ENCODE measurements at regions not wholly inside any gene's neighbourhood (a gene's known extent, or its start where the extent isn't known, plus 50 kb on each side); places are given as distances from the start of the nearest gene placed in this dataset.
"Not testable (repeated sequence)": the region's sequence is repeated elsewhere in the genome, so short reads cannot be mapped to it uniquely, and the experiment has no call there.

DNA sequence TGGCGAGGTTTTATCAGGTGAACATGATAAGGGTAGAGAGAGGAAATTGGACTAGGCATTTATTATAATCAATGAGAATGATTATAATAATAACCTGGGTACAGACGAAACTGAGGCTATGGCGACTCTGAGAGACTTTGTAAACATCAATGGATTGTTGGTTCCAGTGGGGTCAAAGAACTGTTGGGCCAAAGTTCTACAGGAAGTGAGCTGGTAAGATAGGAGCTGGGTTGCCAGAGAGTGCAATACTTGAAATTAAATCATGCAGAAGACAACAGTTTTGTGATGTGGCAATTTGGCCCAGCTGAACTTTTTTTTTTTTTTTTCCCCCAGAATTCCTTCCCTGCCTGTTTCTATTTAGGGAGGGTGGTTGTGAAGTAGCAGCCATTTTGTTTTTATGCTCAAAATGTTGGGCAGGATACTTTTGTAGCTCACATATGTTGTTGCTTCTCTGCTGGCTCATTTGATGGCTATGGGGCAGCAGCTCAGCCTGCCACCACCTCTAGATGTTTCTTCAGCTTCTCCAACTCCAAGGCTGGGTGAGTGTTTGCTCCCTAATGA lies 286.5 kb upstream of the B3GALT2 start:
- DNase-seq (ENCODE audit: extremely low read depth, low read depth): no peak

DNA sequence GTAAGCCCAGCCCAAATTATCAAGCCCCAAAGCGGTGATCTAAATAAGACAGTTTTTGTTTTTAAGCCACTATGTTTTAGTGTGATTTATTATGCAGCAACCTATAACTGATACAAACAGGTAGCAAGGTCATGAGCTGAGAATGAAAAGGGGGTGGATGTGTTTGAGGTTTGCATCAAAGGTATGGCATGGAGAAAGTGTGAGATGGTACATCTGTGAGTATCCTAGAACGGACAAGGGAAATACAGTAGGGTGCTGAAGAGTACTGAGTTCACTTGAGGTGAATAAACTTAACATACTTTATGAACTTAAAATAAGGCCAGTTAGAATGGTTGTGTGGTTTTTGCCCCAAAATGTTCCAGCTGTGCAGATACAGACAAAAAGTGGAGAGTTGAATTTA lies 286.0 kb upstream of the B3GALT2 start:
- DNase-seq (ENCODE audit: extremely low read depth, low read depth): no peak

DNA sequence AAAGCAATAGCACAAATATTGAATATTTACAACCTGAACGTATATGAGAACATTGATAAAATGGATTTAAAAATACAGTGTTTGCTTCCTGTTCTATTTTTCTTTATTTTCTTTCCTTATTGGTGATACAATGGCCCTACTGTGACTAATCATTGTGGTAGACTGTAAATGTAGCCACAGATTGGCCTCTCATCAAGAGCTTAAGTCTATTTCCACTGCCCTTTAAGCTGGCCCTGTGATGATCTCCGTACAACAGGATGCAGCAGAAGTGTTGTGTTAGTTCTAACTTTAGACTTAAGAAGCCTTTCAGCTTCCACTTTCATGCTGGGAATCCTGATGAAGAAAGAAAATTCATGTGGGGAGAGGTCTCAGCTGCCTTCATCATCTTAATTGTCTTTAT lies 285.6 kb upstream of the B3GALT2 start:
- DNase-seq (ENCODE audit: extremely low read depth, low read depth): no peak

DNA sequence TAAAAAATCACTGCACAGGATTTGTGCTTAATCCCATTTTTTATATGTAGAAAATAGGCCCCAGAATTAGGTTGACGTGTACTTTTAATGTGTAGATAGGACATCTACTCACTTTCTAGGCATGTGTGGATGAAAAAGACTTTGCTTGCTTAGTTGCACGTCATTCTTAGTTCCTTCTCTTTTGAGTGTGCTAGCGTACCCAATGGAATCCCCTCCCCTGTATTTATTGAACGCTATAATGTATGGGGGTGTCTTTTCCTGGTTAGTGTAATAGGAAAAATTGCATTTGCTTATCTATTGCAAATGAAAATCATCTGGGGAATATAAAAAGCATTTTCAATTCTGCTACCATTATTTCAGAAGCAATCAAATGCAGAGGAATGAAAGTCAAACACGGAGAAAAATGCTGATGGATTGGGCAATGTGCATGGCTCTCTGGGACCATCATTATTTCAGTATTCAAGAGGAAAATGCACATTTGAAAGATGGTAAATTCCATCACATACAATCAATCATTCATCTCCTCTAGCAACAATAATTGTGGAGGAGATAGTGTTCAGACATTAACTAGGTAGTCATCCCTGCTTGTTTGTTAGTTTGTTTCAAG lies 277.0 kb upstream of the B3GALT2 start:
- no peak for DNase-seq (ENCODE audit: extremely low read depth, low read depth)

DNA sequence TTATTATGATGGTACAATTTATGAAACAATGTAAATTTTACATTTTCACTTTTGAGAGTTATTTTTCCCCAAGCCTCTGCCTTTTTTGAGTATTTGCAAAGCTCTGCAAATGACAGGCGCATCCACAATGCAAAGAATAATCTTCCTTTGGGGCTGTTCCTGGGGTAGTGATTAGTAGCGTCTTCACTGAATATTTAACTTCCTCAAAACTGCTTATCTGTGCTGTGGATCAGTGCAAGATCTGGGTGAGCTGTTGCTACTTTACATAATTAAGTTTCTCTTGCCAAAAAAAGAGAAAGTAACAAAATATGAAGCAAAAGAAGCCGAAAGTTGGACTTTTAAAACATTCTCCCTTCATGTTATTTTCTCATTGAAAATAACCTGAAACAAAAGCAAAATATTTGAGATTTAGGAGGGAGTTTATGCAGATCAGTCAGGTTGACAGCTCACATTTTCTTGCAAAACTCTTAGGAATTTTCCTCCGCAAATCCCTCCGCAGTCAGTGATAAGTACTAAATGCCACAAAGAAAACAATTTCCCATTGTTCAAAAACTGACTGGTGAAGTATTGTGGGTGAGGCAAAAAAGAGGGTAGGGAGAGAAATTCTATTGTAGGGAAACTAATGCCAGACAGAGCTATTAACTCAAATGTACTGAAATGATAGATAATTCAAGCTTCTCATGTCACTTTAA lies 276.4 kb upstream of the B3GALT2 start:
- DNase-seq (ENCODE audit: extremely low read depth, low read depth): no peak

DNA sequence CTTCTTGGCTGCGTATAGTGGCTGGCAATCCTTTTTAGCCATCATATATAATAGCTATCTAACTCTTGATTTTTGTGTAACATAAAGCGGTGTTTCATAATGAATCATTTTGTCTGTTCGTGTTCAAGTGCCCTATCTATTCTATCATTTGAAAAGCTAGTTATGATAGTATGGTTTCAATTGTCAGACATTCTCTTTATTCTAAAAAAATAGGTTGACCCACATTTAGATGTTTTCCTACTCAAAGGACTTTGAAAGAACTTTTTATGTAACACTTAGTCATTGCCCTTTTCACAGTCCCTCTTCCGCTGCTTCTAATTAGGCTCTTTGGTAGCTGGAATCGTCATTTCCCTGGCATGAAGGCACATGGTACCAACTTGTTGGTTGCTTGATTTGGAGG lies 272.2 kb upstream of the B3GALT2 start:
- DNase-seq (ENCODE audit: extremely low read depth, low read depth): no peak

DNA sequence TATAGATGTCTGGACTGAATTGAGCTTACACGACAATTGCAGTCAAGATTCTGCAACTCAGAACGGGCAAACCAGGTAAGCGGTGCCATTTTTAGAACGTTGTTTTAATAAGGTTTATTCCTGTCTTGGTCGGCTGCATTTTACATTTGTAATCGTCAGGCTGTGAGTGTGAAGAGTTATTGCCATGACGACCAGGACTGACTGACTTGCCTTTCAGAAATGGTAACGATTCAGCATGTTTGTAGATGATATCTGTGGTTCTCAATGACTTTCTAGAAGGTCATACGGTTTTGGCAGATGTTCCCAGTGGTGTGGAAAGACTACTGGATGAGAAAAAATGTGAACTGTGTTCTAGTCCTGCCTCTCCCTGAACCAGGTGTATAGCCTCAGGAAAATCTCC lies 271.3 kb upstream of the B3GALT2 start:
- no peak for DNase-seq (ENCODE audit: extremely low read depth, low read depth)

DNA sequence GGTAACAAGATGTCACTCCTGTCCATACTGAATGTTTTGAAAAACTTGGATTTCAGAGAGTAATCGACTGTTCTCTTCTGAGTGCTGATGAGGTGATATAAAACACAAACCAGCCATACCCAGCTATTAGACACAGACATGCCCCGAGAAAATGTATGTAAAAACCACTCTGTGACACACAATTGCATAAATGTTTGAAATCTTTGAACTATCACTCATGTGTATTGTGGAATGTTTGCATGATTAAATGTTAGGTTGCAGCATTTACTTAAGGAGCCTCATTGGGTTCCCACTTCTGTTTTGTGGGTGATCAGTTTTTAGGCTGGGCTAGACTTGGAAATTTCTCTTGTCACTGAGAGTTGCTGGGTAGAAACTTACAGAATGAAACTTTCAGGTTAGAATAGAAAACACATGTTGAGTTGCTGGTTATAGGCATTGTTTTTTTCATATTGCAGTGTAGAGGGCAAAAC lies 270.4 kb upstream of the B3GALT2 start:
- no peak for DNase-seq (ENCODE audit: extremely low read depth, low read depth)

DNA sequence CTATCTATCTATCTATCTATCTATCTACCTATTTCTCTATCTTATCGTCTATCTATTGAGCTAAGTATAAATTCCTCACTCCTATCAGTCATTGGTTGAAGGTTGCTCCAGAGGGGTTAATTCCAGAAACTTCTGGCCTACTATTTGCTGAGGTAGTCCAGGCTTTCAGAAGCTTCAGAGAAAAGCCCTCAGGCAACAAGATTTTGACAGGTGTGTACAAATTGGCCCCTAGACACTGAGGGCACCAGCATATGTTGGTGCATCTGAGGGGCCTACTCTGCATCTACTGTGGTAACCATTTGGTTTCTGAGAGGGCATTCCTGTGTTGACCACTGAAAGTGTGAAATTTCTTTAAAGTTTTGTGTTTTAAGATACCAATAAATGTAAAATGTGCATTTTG lies 265.2 kb upstream of the B3GALT2 start:
- DNase-seq (ENCODE audit: extremely low read depth, low read depth): no peak

DNA sequence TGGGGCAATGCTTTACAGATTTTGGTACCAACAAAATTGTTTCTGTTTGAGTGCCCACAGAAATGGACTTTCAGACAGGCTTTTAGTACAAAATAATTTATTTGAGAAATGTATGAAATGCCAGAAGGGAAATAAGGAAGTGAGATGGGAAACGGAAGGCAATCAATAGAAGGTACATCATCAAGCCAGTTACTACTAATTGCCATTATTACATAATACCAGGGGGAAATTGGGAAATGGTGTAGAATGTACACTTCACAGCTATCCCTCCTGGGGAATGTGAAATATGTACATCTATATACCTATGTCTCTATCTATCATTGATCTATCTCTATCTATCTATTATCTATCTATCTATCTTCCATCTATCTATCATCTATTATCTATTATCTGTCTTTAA lies 264.6 kb upstream of the B3GALT2 start:
- DNase-seq (ENCODE audit: extremely low read depth, low read depth): no peak

DNA sequence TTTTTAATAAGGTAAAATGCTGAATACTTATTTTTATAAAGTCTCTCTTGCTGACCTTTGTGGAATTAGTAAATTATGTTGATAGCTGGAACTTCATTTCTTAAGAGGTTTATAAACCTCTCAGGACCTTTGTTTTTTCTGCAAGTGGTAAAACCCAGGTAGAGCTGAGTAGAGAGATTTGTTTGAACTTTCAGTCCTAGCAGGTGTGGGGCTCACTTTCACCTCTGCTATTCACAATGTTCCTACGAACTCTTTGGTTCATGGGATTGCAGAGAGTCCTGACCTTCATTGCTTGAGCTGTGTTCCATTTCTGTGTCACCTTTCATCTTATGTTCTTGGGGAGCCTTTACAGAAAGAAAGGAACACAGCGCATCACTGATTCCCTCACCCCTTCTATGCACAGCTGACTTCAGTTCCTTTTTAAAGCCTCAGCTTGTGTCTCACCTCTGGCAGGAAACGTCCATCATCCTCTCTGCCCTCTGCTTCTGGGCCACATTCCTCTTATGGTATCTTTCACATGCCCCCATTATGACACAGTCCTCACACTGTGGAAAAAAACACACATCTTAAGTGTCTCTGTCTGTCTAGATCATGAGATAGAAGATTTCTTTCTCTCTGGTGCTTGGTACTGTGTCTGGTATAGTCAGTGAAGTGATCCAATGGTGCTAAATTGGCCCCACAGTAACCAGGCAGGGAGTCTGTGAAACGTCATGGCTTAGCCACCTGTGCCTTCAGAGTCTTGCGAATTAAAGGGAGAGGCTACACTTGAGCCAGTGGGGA lies 262.5 kb upstream of the B3GALT2 start:
- no peak for DNase-seq (ENCODE audit: extremely low read depth, low read depth)

DNA sequence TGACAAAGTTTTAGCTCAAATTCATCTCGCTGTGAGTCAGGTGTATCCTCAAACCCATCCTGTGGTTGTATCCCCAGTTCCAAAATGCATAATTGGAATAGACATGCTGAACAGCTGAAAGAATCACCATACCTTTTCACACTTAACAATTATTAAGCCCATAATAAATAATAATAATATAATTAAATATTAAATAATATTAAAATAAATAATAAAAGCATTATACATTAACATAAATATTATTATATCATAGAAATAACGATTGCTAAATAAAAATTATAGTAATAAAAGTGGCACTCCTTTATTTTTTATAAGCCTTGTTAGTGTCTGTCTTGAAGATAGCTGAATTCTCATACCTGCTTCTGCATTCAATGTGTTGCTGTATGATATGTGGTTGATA lies 257.5 kb upstream of the B3GALT2 start:
- no peak for DNase-seq (ENCODE audit: extremely low read depth, low read depth)

DNA sequence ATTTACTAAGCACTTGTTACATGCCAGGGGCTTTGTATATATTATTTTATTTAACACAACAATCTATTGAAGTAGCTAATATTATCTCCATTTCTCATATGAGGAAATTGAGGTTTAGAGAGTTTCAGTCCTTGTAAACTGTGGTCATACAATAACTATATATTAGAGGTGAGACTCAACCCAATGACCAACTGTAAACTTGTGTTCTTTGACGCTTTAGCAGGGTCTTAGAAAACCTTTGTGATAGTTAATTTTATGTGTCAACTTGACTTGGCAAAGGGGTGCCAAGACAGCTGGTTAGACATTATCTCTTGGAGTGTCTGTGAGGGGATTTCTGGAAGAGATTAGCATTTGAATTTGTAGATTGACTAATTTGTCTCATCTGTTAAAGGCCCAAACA lies 252.4 kb upstream of the B3GALT2 start:
- DNase-seq (ENCODE audit: extremely low read depth, low read depth): no peak

DNA sequence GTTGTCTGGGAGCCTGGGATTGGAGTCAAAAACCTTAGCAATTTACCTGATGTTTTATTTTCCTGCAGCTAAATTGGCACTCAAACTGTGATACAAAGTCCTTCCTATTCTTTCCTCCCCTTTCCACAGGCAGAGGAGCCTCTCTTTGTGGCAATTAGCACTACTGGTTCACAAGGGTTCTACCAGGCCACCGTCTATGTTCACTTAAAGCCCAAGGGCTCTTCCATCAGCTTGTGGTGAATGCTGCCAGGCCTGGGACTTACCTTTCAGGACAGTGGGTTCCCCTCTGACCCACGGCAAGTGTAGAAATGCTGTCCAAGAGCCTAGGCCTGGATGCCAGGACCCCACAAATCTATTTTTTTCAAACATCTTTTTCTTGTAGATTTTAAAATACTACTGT lies 251.9 kb upstream of the B3GALT2 start:
- DNase-seq (ENCODE audit: extremely low read depth, low read depth): no peak

DNA sequence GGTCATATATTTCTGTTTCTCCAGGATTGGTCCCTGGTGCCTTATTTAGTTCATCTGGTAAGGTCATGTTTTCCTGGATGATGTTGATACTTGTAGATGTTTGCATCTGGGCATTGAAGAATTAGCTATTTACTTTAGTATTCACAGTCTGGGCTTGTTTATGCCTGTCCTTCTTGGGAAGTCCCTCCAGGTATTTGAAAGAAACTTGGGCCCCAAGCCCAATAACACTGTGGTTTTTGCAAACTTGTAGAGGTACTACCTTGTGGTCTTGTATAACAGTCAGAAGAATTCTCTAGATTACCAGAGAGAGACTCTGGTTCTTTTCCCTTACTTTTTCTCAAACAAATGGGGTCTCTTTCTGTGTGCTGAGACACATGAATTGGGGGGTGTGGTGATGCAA lies 251.4 kb upstream of the B3GALT2 start:
- DNase-seq (ENCODE audit: extremely low read depth, low read depth): no peak

DNA sequence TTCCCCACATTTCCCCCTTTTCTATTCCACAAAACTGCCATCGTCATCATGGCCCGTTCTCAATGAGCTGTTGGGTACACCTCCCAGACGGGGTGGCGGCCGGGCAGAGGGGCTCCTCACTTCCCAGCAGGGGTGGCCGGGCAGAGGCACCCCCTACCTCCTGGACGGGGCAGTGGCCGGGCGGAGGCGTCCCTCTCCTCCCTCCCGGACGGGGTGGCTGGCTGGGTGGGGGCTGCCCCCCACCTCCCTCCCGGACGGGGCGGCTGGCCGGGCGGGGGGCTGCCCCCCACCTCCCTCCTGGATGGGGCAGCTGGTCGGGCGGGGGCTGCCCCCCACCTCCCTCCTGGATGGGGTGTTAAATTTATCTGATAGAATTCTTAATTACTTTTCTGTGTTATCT lies 250.9 kb upstream of the B3GALT2 start:
- not testable (repeated sequence) for DNase-seq (ENCODE audit: extremely low read depth, low read depth)

DNA sequence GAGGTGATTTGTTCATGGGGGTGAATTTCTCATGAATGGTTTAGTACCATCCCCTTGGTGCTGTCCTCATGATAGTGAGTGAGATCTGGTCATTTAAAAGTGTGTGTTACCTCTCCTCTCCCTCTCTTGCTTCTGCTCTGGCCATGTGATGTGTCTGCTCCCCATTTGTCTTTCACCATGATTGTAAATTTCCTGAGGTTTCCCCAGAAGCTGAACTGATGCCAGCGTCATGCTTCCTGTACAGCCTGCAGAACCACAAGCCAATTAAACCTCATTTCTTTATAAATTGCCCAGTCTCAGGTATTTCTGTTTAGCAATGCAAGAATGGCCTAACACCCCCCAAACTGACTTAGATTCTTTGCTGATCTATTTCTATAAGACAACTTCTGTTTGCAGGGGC lies 249.4 kb upstream of the B3GALT2 start:
- no peak for DNase-seq (ENCODE audit: extremely low read depth, low read depth)

DNA sequence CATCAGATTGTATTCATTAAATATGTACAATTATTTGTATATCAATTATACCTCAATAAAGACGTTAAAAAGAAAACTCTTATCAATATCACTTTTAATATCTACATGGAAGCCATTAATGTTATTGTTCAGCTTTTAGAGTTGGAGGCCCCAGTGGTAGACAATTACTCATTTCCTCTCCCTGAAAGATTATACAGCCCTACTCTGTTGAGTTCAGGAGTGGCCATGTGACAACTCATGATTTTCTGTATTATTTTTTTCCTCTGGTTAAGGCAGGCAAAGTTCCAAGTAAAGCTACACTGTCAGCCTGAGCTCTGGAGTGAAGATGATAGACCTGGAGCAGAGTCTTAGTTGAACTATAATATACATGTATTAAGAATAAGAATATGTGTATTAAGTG lies 247.9 kb upstream of the B3GALT2 start:
- DNase-seq (ENCODE audit: extremely low read depth, low read depth): no peak

DNA sequence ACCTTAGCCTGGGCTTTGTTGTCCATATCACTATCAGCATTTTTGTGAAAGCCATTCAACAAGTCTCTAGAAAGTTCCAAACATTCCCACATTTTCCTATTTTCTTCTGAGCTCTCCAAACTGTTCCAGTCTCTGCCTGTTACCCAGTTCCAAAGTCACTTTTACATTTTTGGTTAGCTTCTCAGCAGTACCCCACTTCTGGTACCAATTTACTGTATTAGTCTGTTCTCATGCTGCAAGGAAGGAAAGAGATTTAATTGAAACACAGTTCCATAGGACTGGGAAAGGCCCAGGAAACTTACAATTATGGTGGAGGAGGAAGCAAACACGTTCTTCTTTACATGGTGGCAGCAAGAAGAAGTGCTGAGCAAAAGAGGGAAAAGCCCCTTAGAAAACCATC lies 247.2 kb upstream of the B3GALT2 start:
- DNase-seq (ENCODE audit: extremely low read depth, low read depth): no peak

DNA sequence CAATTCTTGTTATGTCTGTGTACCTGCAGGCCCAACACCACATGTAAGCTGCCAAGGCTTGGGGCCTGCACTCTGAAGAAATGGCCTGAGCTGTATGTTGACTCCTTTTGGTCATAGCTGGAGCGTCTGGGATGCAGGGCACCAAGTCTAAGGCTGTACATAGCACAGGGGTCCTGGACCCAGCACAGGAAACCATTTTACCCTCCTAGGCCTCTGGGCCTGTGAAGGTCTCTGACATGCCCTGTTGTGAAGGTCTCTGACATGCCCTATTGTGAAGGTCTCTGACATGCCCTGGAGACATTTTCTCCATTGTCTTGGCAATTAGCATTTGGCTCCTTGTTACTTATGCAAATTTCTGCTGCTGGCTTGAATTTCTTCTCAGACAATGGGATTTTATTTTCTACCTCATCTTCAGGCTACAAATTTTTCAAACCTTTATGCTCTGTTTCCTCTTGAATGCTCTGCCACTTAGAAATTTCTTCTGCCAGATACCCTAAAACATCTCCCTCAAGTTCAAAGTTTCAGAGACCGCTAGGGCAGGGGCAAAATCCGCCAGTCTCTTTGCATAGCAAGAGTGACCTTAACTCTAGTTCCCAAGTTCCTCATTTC lies 246.7 kb upstream of the B3GALT2 start:
- no peak for DNase-seq (ENCODE audit: extremely low read depth, low read depth)

DNA sequence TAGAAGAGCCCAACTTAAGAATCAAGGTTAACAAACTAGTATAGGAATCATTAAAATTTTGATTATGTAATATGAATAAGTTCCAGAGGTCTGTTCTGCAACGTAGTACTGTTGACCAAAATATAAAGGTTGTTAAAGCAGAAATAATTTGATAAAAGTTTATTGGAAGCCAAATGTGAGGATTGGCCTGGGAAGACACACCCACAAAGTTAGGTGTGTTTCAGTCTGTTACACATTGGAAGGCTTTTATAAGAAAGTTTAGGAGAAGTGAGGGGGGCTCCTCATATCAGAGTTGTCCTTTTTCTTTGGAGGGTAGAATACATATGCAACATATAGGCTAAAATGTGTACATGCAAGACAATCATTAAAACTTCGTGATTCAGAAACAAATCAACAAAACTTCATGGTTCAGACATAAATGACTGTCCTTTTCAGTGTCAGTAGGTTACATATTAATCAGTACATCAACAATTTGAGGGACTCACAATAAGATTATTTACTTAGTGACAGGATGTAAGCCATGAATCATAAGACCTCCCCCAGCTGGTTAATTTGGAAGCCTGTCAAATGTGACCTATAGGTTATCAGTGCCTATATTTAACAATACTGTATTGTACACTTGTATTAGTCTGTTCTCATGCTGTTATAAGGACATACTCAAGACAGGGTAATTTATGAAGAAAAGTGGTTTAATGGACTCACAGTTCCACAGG lies 245.0 kb upstream of the B3GALT2 start:
- DNase-seq (ENCODE audit: extremely low read depth, low read depth): no peak
